ENCODE measurements at regions not wholly inside any gene's neighbourhood (a gene's known extent, or its start where the extent isn't known, plus 50 kb on each side); places are given as distances from the start of the nearest gene placed in this dataset.

GRCh38 chr14:49417790-49418189 lies 168.4 kb downstream of the RPS29 start:
- intact Hi-C loops (cut with micrococcal nuclease) = no loop called here
- Mint-ChIP-seq H3K36me3 (ENCODE audit: low read depth) (no peaks in the 10 kb centered on the region), H3K27me3 (ENCODE audit: low read depth) (peaks cover 4% of the 10 kb centered on the region), H3K9me3 (no peaks in the 10 kb centered on the region), H3K4me3 (ENCODE audit: low read depth) (no peak overlapping the region), H3K27ac (no peak overlapping the region), H3K4me1 (ENCODE audit: low read depth) (peaks cover 4% of the 10 kb centered on the region)
- DNase-seq (ENCODE audit: low spot score) = no peak

DNA sequence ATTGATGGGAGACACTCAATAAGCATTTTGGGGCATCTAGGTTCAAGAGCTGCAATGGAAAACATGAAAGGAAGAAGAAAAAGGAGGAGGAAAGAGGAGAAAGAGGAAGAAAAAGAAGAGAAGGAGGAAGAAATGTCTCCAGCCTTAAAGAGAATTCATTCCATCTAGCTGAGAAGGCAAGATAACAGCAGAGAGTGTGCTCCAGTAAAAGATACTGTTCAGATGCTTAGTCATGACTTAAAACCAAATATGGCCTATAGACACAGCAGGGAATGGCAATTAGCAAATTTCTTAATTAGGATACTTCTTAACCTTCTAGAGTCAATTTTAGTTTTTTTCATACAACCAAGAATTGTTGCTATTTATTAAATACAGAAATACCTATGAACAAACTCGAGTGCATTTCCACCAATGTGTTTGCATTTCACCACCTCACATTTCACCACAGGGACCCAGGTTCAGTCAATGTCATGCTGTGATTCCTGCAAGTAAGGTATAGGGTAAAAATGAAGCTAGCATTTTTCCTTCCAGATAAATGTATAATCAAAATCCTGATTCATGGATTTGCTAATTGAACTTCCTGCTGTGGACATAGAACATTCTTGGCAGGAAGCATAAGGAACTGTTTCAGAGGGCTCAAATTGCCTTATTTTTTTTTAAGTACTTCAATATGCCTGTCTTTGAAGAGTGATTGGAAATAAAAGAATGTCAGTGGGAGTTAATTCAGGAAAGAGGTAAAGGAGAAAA lies 177.8 kb downstream of the RPS29 start:
- Mint-ChIP-seq H3K4me1 (ENCODE audit: low read depth) (peaks cover 2% of the 10 kb centered on the region), H3K36me3 (ENCODE audit: low read depth) (no peaks in the 10 kb centered on the region)
- intact Hi-C loops (cut with micrococcal nuclease) = no loop called here

GRCh38 chr14:49405291-49405690 lies 180.9 kb downstream of the RPS29 start:
- no peak for DNase-seq (ENCODE audit: low spot score)
- Mint-ChIP-seq H3K27me3 (ENCODE audit: low read depth) (no peaks in the 10 kb centered on the region), H3K9me3 (no peaks in the 10 kb centered on the region), H3K36me3 (ENCODE audit: low read depth) (no peaks in the 10 kb centered on the region), H3K4me1 (ENCODE audit: low read depth) (peaks cover 6% of the 10 kb centered on the region), H3K27ac (no peak overlapping the region), H3K4me3 (ENCODE audit: low read depth) (no peak overlapping the region)
- intact Hi-C loops (cut with micrococcal nuclease) = no loop called here

More for the DNA sequence above, 177.8 kb downstream of the RPS29 start:
- Mint-ChIP-seq H3K27ac (no peak overlapping the region), H3K4me3 (ENCODE audit: low read depth) (no peak overlapping the region), H3K27me3 (ENCODE audit: low read depth) (peaks cover 2% of the 10 kb centered on the region), H3K9me3 (no peaks in the 10 kb centered on the region)
- no peak for DNase-seq (ENCODE audit: low spot score)

- Mint-ChIP-seq H3K36me3 (ENCODE audit: low read depth) (no peaks in the 10 kb centered on the region), H3K4me3 (ENCODE audit: low read depth) (no peak overlapping the region), H3K27me3 (ENCODE audit: low read depth) (no peaks in the 10 kb centered on the region), H3K9me3 (no peaks in the 10 kb centered on the region), H3K4me1 (ENCODE audit: low read depth) (peaks cover 6% of the 10 kb centered on the region), H3K27ac (no peak overlapping the region)
- no peak for DNase-seq (ENCODE audit: low spot score)
- intact Hi-C loops (cut with micrococcal nuclease) = no loop called here
Measured at GRCh38 chr14:49401373-49401772, 184.8 kb downstream of the RPS29 start.

DNA sequence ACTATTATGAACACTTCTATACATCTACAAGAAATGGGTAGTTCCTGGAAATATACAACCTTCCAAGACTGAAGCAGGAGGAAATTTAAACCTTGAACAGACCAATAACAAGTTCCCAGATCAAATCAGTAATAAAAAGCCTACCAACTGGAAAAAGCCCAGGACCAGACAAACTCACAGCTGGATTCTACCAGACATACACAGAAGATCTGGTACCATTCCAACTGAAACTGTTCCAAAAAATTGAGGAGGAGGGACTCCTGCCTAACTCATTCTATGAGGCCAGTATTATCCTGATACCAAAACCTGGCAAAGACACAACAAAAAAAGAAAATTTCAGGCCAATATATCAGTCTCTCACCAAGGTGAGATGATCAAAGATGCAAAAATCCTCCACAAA lies 189.4 kb downstream of the RPS29 start:
- H3K36me3 Mint-ChIP-seq (ENCODE audit: low read depth) = no peaks in the 10 kb centered on the region

GRCh38 chr14:49381778-49382177 lies 204.4 kb downstream of the RPS29 start:
- no peaks in the 10 kb centered on the region for H3K4me1 Mint-ChIP-seq (ENCODE audit: low read depth)
- intact Hi-C loops (cut with micrococcal nuclease) = no loop called here
- peaks cover 9% of the 10 kb centered on the region for H3K9me3 Mint-ChIP-seq
- no peak overlapping the region for H3K4me3 Mint-ChIP-seq (ENCODE audit: low read depth)
- H3K36me3 Mint-ChIP-seq (ENCODE audit: low read depth) = no peaks in the 10 kb centered on the region
- H3K27ac Mint-ChIP-seq = no peak overlapping the region
- DNase-seq (ENCODE audit: low spot score) = no peak
- H3K27me3 Mint-ChIP-seq (ENCODE audit: low read depth) = no peaks in the 10 kb centered on the region

More for the DNA sequence above, 189.4 kb downstream of the RPS29 start:
- no peak for DNase-seq (ENCODE audit: low spot score)
- no peak overlapping the region for H3K27ac Mint-ChIP-seq
- H3K4me3 Mint-ChIP-seq (ENCODE audit: low read depth) = no peak overlapping the region
- no peaks in the 10 kb centered on the region for H3K27me3 Mint-ChIP-seq (ENCODE audit: low read depth)
- H3K4me1 Mint-ChIP-seq (ENCODE audit: low read depth) = no peaks in the 10 kb centered on the region
- H3K9me3 Mint-ChIP-seq = no peaks in the 10 kb centered on the region
- intact Hi-C loops (cut with micrococcal nuclease) = no loop called here

GRCh38 chr14:49367696-49368095 lies 218.5 kb downstream of the RPS29 start:
- Mint-ChIP-seq H3K9me3 (no peaks in the 10 kb centered on the region), H3K4me1 (ENCODE audit: low read depth) (no peaks in the 10 kb centered on the region), H3K4me3 (ENCODE audit: low read depth) (no peak overlapping the region), H3K27me3 (ENCODE audit: low read depth) (no peaks in the 10 kb centered on the region), H3K36me3 (ENCODE audit: low read depth) (no peaks in the 10 kb centered on the region), H3K27ac (no peak overlapping the region)
- no peak for DNase-seq (ENCODE audit: low spot score)
- intact Hi-C loops (cut with micrococcal nuclease) = no loop called here

- Mint-ChIP-seq H3K4me1 (ENCODE audit: low read depth) (no peaks in the 10 kb centered on the region), H3K27ac (no peak overlapping the region), H3K36me3 (ENCODE audit: low read depth) (no peaks in the 10 kb centered on the region), H3K4me3 (ENCODE audit: low read depth) (no peak overlapping the region), H3K27me3 (ENCODE audit: low read depth) (no peaks in the 10 kb centered on the region), H3K9me3 (no peaks in the 10 kb centered on the region)
- no peak for DNase-seq (ENCODE audit: low spot score)
- intact Hi-C loops (cut with micrococcal nuclease) = no loop called here
Measured at GRCh38 chr14:49366416-49366815, 219.8 kb downstream of the RPS29 start.

- no peak overlapping the region for H3K27ac Mint-ChIP-seq
- no peak for DNase-seq (ENCODE audit: low spot score)
- intact Hi-C loops (cut with micrococcal nuclease) = no loop called here
- no peak overlapping the region for H3K4me3 Mint-ChIP-seq (ENCODE audit: low read depth)
- no peaks in the 10 kb centered on the region for H3K36me3 Mint-ChIP-seq (ENCODE audit: low read depth)
- no peaks in the 10 kb centered on the region for H3K4me1 Mint-ChIP-seq (ENCODE audit: low read depth)
- peaks cover 2% of the 10 kb centered on the region for H3K9me3 Mint-ChIP-seq
- no peaks in the 10 kb centered on the region for H3K27me3 Mint-ChIP-seq (ENCODE audit: low read depth)
Measured at GRCh38 chr14:49364752-49365117, 221.4 kb downstream of the RPS29 start.

- Mint-ChIP-seq H3K27ac (no peak overlapping the region), H3K4me1 (ENCODE audit: low read depth) (no peaks in the 10 kb centered on the region), H3K36me3 (ENCODE audit: low read depth) (no peaks in the 10 kb centered on the region), H3K27me3 (ENCODE audit: low read depth) (no peaks in the 10 kb centered on the region), H3K9me3 (peaks cover 8% of the 10 kb centered on the region), H3K4me3 (ENCODE audit: low read depth) (no peak overlapping the region)
- DNase-seq (ENCODE audit: low spot score) = no peak
- intact Hi-C loops (cut with micrococcal nuclease) = no loop called here
Measured at GRCh38 chr14:49363821-49364751, 222.1 kb downstream of the RPS29 start.

DNA sequence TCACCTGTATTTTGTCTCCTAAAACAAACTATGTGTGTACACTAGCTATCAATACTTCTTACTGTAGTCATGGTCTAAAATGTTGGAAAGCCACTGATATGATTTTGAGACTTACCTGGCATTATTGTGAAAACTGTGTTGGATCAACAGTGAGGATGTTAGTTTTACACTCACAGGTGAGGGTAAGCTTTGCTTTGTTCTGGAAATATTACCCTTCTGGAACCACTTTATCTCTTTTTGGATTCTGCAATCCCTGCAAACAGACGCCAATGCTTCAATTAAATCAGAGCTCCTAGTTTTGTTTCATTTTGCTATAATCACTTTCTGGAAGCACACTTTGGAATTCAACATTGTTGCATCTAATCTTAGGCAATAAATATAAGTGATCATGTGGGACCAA lies 223.3 kb downstream of the RPS29 start:
- H3K4me1 Mint-ChIP-seq (ENCODE audit: low read depth) = no peaks in the 10 kb centered on the region
- DNase-seq (ENCODE audit: low spot score) = no peak
- intact Hi-C loops (cut with micrococcal nuclease) = no loop called here
- H3K4me3 Mint-ChIP-seq (ENCODE audit: low read depth) = no peak overlapping the region
- no peaks in the 10 kb centered on the region for H3K36me3 Mint-ChIP-seq (ENCODE audit: low read depth)
- peaks cover 9% of the 10 kb centered on the region for H3K9me3 Mint-ChIP-seq
- H3K27ac Mint-ChIP-seq = no peak overlapping the region
- H3K27me3 Mint-ChIP-seq (ENCODE audit: low read depth) = no peaks in the 10 kb centered on the region

- Mint-ChIP-seq H3K4me3 (ENCODE audit: low read depth) (no peak overlapping the region), H3K4me1 (ENCODE audit: low read depth) (no peaks in the 10 kb centered on the region), H3K9me3 (no peaks in the 10 kb centered on the region), H3K27me3 (ENCODE audit: low read depth) (peaks cover 2% of the 10 kb centered on the region), H3K36me3 (ENCODE audit: low read depth) (no peaks in the 10 kb centered on the region), H3K27ac (no peak overlapping the region)
- intact Hi-C loops (cut with micrococcal nuclease) = no loop called here
- no peak for DNase-seq (ENCODE audit: low spot score)
Measured at GRCh38 chr14:49339130-49339529, 247.1 kb downstream of the RPS29 start.

DNA sequence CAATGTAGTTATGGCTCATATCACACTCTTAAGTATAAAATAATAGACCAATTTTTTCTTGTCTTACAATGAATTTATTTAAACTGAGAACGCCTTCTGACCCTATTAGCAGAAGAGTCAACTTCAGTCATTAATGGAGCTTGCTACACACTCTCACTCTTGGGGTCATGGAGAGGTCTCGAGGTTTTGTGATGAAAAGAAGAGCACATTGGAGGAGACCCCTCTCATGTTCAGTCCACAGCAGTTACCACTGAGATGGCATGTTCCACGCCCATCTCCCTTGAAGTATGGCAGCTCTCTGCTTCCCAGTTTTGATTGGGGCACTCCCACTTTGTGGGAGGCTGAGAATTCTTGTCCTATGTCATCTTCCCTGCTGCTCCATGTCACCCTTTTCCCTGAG lies 266.4 kb downstream of the RPS29 start:
- Mint-ChIP-seq H3K27ac (no peak overlapping the region), H3K4me1 (ENCODE audit: low read depth) (no peaks in the 10 kb centered on the region), H3K36me3 (ENCODE audit: low read depth) (no peaks in the 10 kb centered on the region), H3K9me3 (no peaks in the 10 kb centered on the region), H3K4me3 (ENCODE audit: low read depth) (no peak overlapping the region), H3K27me3 (ENCODE audit: low read depth) (peaks cover 3% of the 10 kb centered on the region)
- no peak for DNase-seq (ENCODE audit: low spot score)
- intact Hi-C loops (cut with micrococcal nuclease) = no loop called here
